IPS DF 6.9 (cell line): ENCODE measurements at regions not wholly inside any gene's neighbourhood (a gene's known extent, or its start where the extent isn't known, plus 50 kb on each side); places are given as distances from the start of the nearest gene placed in this dataset.

ENCODE experiments used
- DNase-seq: peaks from one replicate; pipeline ENCODE4 v3.0.0-alpha.2; 2013; ENCODE audit warnings: low read depth, low spot score
- H3K27ac ChIP-seq: one replicate; pipeline ENCODE4 v1.5.1; 2013; ENCODE audit warnings: low read length, control low read depth
- H3K27me3 ChIP-seq: 2 replicates; pipeline ENCODE4 v1.6.1; 2013; ENCODE audit warnings: mild to moderate bottlenecking, low read length; ENCODE audit not compliant: control insufficient read depth, insufficient read depth
- H3K36me3 ChIP-seq: 2 replicates; pipeline ENCODE4 v1.6.1; 2013; ENCODE audit warnings: low read length; ENCODE audit not compliant: control insufficient read depth, insufficient read depth
- H3K4me1 ChIP-seq: 2 replicates; pipeline ENCODE4 v1.6.1; 2013; ENCODE audit warnings: low read length; ENCODE audit not compliant: control insufficient read depth, insufficient read depth
- H3K4me3 ChIP-seq: 2 replicates; pipeline ENCODE4 v1.5.1; 2013; ENCODE audit warnings: mild to moderate bottlenecking, low read length
- H3K9me3 ChIP-seq: 2 replicates; pipeline ENCODE4 v1.6.1; 2013; ENCODE audit warnings: low read length, inconsistent platforms; ENCODE audit not compliant: control insufficient read depth, insufficient read depth
- WGBS: extraction: QIAGEN DNeasy Blood & Tissue Kit; methylation state at CpG from one replicate; pipeline ENCODE4 v1.1.7; 2013; ENCODE audit warnings: mixed read lengths, missing lambda C conversion rate; ENCODE audit not compliant: insufficient read length, insufficient coverage; 5-methylcytosine and 5-hydroxymethylcytosine counted together

GRCh38 chr22:48398181-48398905 is 1429.3 kb downstream of the BRD1 start:
- Histone ChIP-seq H3K4me1 (no peaks in the 10 kb centered on the region; the same call in 1 of the 2 replicates), H3K27me3 (no peaks in the 10 kb centered on the region), H3K4me3 (no peak overlapping the region), H3K36me3 (no peaks in the 10 kb centered on the region; the same call in 1 of the 2 replicates), H3K27ac (no peak overlapping the region), H3K9me3 (peaks cover 30% of the 10 kb centered on the region)
- WGBS, result no CpG with 5 or more reads among the region's 11 CpGs
- no peak for DNase-seq

GRCh38 chr22:48397531-48398180 is 1430.0 kb downstream of the BRD1 start:
- H3K4me1 ChIP-seq, result no peaks in the 10 kb centered on the region
- no peaks in the 10 kb centered on the region; the same call in 1 of the 2 replicates for H3K36me3 ChIP-seq
- no peaks in the 10 kb centered on the region for H3K27me3 ChIP-seq
- H3K4me3 ChIP-seq, result no peak overlapping the region
- no peak for DNase-seq
- WGBS, result no CpG with 5 or more reads among the region's 16 CpGs
- no peak overlapping the region for H3K27ac ChIP-seq
- H3K9me3 ChIP-seq, result peaks cover 26% of the 10 kb centered on the region

- no peak overlapping the region for H3K4me3 ChIP-seq
- no peaks in the 10 kb centered on the region for H3K36me3 ChIP-seq
- no peak for DNase-seq
- no peaks in the 10 kb centered on the region for H3K4me1 ChIP-seq
- peaks cover 23% of the 10 kb centered on the region for H3K9me3 ChIP-seq
- WGBS, result no CpG with 5 or more reads among the region's 31 CpGs
- no peak overlapping the region for H3K27ac ChIP-seq
- H3K27me3 ChIP-seq, result no peaks in the 10 kb centered on the region
Measured at GRCh38 chr22:48396785-48397530, 1430.7 kb downstream of the BRD1 start.

GRCh38 chr22:48396091-48396784 is 1431.4 kb downstream of the BRD1 start:
- no peak for DNase-seq
- Histone ChIP-seq H3K27ac (no peak overlapping the region), H3K4me1 (no peaks in the 10 kb centered on the region), H3K27me3 (no peaks in the 10 kb centered on the region), H3K4me3 (no peak overlapping the region), H3K36me3 (no peaks in the 10 kb centered on the region), H3K9me3 (peaks cover 24% of the 10 kb centered on the region)
- WGBS, result no CpG with 5 or more reads among the region's 20 CpGs

GRCh38 chr22:48395201-48395600 is 1432.5 kb downstream of the BRD1 start:
- H3K4me3 ChIP-seq, result no peak overlapping the region
- H3K9me3 ChIP-seq, result peaks cover 24% of the 10 kb centered on the region
- no peaks in the 10 kb centered on the region for H3K27me3 ChIP-seq
- H3K27ac ChIP-seq, result no peak overlapping the region
- no CpG with 5 or more reads among the region's 13 CpGs for WGBS
- H3K4me1 ChIP-seq, result no peaks in the 10 kb centered on the region
- DNase-seq, result no peak
- no peaks in the 10 kb centered on the region for H3K36me3 ChIP-seq

- WGBS, result no CpG with 5 or more reads among the region's 8 CpGs
- H3K9me3 ChIP-seq, result peaks cover 24% of the 10 kb centered on the region
- no peaks in the 10 kb centered on the region for H3K4me1 ChIP-seq
- H3K27ac ChIP-seq, result no peak overlapping the region
- no peaks in the 10 kb centered on the region for H3K36me3 ChIP-seq
- no peaks in the 10 kb centered on the region for H3K27me3 ChIP-seq
- no peak overlapping the region for H3K4me3 ChIP-seq
- DNase-seq, result no peak
Measured at GRCh38 chr22:48394787-48395186, 1432.9 kb downstream of the BRD1 start.

- H3K27ac ChIP-seq, result no peak overlapping the region
- H3K36me3 ChIP-seq, result no peaks in the 10 kb centered on the region
- no peak for DNase-seq
- no CpG with 5 or more reads among the region's 10 CpGs for WGBS
- H3K4me3 ChIP-seq, result no peak overlapping the region
- H3K27me3 ChIP-seq, result no peaks in the 10 kb centered on the region
- no peaks in the 10 kb centered on the region for H3K4me1 ChIP-seq
- H3K9me3 ChIP-seq, result peaks cover 24% of the 10 kb centered on the region
Measured at GRCh38 chr22:48393885-48394284, 1433.8 kb downstream of the BRD1 start.

- H3K27me3 ChIP-seq, result no peaks in the 10 kb centered on the region
- peaks cover 23% of the 10 kb centered on the region for H3K9me3 ChIP-seq
- H3K4me3 ChIP-seq, result no peak overlapping the region
- no peaks in the 10 kb centered on the region for H3K4me1 ChIP-seq
- DNase-seq, result no peak
- H3K36me3 ChIP-seq, result no peaks in the 10 kb centered on the region
- WGBS, result no CpG with 5 or more reads among the region's 13 CpGs
- H3K27ac ChIP-seq, result no peak overlapping the region
Measured at GRCh38 chr22:48393041-48393370, 1434.7 kb downstream of the BRD1 start.

GRCh38 chr22:48391820-48392219 is 1435.9 kb downstream of the BRD1 start:
- WGBS, result no CpG with 5 or more reads among the region's 5 CpGs
- H3K36me3 ChIP-seq, result no peaks in the 10 kb centered on the region
- no peaks in the 10 kb centered on the region for H3K4me1 ChIP-seq
- no peak overlapping the region for H3K4me3 ChIP-seq
- no peak overlapping the region for H3K27ac ChIP-seq
- H3K27me3 ChIP-seq, result no peaks in the 10 kb centered on the region
- H3K9me3 ChIP-seq, result peaks cover 16% of the 10 kb centered on the region
- DNase-seq, result no peak

GRCh38 chr22:48391171-48391711 is 1436.4 kb downstream of the BRD1 start:
- Histone ChIP-seq H3K9me3 (peaks cover 11% of the 10 kb centered on the region), H3K4me3 (no peak overlapping the region), H3K4me1 (no peaks in the 10 kb centered on the region), H3K36me3 (no peaks in the 10 kb centered on the region), H3K27me3 (no peaks in the 10 kb centered on the region), H3K27ac (no peak overlapping the region)
- no CpG with 5 or more reads among the region's 16 CpGs for WGBS
- DNase-seq, result no peak
